Upper lobe of right lung (tissue), 1 donor: ENCODE measurements at regions not wholly inside any gene's neighbourhood (a gene's known extent, or its start where the extent isn't known, plus 50 kb on each side); places are given as distances from the start of the nearest gene placed in this dataset.

Source experiments
- ATAC-seq: fragments of 200-7000 bp; cut with Tn5 transposase; one replicate; pipeline ENCODE4 v1.9.1; 2020; ENCODE audit warnings: mild to moderate bottlenecking, moderate library complexity
- DNase-seq: peaks from one replicate; pipeline ENCODE4 v3.0.0-alpha.2; 2020
- H3K27ac ChIP-seq: fragments of 200-600 bp; one replicate; pipeline ENCODE4 v1.8.0; 2022
- H3K27me3 ChIP-seq: fragments of 200-600 bp; one replicate; pipeline ENCODE4 v1.8.0; 2022; ENCODE audit warnings: mild to moderate bottlenecking
- H3K36me3 ChIP-seq: fragments of 200-600 bp; one replicate; pipeline ENCODE4 v1.8.0; 2022
- H3K4me1 ChIP-seq: fragments of 200-600 bp; one replicate; pipeline ENCODE4 v1.8.0; 2022
- H3K4me3 ChIP-seq: fragments of 200-600 bp; one replicate; pipeline ENCODE4 v1.8.0; 2022; ENCODE audit warnings: mild to moderate bottlenecking
- H3K9me3 ChIP-seq: fragments of 200-600 bp; one replicate; pipeline ENCODE4 v1.8.0; 2022
- intact Hi-C: fragments of 100-400 bp; cut with DNase I; formaldehyde crosslinking; loops from one replicate; pipeline ENCODE4 v1.11.0; 2022
- TF ChIP-seq, protein P1 (sequence below): fragments of 200-600 bp; IDR thresholded peaks from one replicate; pipeline ENCODE4 v1.8.0; 2022; ENCODE audit warnings: antibody characterized with exemption
- donor health status: DM: no; HTN: yes; CAD: no; lungs with severe emphysema.

DNA sequence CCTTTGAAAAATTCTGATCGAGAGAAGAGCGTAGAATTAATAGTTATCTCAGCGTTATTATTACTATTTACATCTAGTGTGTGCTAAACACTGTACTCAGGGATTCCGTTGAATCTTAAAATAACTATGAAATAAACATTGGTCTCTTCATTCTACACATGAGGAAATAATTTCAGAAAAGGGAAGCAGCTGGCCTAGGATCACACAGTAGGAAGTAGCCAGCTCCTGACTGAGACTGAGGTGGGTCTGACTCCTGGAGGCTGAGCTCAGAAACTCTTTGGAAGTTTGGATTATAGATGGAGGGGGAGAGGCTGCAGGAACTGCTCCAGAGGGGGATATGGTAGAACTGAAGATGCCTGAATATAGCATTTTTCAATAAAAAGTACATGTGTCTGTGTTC is 183.9 kb upstream of the WDR11 start:
- Histone ChIP-seq H3K4me3 (no peak overlapping the region), H3K36me3 (no peaks in the 10 kb centered on the region), H3K4me1 (no peaks in the 10 kb centered on the region), H3K9me3 (no peaks in the 10 kb centered on the region), H3K27me3 (no peaks in the 10 kb centered on the region), H3K27ac (no peak overlapping the region)
- intact Hi-C loops = no loop called here
- ATAC-seq (peak; percentile 51), DNase-seq (no peak)
- TF ChIP-seq, protein P1, sequence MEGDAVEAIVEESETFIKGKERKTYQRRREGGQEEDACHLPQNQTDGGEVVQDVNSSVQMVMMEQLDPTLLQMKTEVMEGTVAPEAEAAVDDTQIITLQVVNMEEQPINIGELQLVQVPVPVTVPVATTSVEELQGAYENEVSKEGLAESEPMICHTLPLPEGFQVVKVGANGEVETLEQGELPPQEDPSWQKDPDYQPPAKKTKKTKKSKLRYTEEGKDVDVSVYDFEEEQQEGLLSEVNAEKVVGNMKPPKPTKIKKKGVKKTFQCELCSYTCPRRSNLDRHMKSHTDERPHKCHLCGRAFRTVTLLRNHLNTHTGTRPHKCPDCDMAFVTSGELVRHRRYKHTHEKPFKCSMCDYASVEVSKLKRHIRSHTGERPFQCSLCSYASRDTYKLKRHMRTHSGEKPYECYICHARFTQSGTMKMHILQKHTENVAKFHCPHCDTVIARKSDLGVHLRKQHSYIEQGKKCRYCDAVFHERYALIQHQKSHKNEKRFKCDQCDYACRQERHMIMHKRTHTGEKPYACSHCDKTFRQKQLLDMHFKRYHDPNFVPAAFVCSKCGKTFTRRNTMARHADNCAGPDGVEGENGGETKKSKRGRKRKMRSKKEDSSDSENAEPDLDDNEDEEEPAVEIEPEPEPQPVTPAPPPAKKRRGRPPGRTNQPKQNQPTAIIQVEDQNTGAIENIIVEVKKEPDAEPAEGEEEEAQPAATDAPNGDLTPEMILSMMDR = no peak

DNA sequence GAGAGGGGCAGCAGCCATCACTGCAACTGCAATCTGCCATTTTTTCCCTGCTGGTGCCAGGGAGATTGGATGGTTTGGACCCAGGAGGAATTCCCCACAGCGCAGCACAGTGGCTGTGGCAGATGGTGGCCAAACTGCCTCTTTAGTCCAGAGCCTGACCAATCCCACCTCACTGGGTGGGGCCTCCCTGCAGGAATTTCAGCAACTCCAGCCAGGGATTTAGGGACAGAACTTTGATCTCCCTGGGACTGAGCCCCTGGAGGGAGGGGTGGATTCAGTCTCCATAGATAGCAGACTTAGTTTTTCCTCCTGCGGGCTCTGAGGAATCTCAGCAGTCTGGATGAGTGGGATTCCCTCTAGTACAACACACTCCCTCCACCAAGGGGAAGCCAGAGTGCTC is 179.7 kb upstream of the WDR11 start:
- TF ChIP-seq, protein P1 = no peak
- H3K4me3 ChIP-seq = no peak overlapping the region
- no peaks in the 10 kb centered on the region for H3K9me3 ChIP-seq
- intact Hi-C loops = no loop called here
- no peaks in the 10 kb centered on the region for H3K36me3 ChIP-seq
- no peak overlapping the region for H3K27ac ChIP-seq
- DNase-seq (no peak), ATAC-seq (no peak)
- no peaks in the 10 kb centered on the region for H3K4me1 ChIP-seq
- H3K27me3 ChIP-seq = no peaks in the 10 kb centered on the region

DNA sequence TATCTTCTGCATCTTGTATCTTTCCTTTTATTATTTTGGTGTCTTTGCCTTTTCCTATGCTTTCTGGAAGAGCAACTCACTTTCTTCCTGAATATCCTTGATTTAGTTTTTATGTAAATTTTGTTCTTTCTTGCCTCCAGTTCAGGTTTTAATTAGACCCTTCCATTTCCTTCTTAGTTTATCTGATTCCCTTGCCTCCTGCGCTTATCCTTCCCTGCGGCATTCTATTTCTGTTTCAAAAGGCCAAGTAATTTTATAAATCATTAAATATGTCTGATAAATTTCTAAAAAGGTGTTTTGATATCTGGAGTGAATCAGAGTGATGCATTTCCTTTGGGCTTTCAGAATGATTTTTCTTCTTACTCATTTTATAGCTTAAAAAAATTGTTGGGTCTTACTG is 167.7 kb upstream of the WDR11 start:
- H3K9me3 ChIP-seq = no peaks in the 10 kb centered on the region
- H3K4me1 ChIP-seq = no peaks in the 10 kb centered on the region
- H3K4me3 ChIP-seq = no peak overlapping the region
- no peak overlapping the region for H3K27ac ChIP-seq
- intact Hi-C loops = no loop called here
- TF ChIP-seq, protein P1 = no peak
- no peaks in the 10 kb centered on the region for H3K36me3 ChIP-seq
- ATAC-seq (no peak), DNase-seq (no peak)
- H3K27me3 ChIP-seq = no peaks in the 10 kb centered on the region

DNA sequence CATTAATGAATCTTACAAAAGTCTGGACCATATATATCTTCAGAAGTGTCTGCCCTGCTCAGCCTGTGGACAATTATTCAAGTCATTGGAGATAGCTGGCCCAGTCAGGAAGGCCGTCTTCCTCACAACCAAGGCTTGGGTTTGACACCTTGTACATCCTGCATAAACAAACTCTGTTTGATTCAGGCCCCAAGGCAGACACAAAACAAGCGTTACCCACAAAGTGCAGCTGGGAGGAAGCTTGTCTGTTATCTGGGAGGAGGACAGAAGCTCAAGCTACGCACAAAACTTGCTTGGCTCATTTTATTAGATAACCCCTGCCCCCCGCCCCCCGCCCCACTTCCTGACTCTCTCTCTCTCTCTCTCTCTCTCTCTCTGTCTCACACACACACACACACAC is 166.9 kb upstream of the WDR11 start:
- H3K27me3 ChIP-seq = no peaks in the 10 kb centered on the region
- no peak overlapping the region for H3K27ac ChIP-seq
- intact Hi-C loops = no loop called here
- TF ChIP-seq, protein P1 = no peak
- DNase-seq = no peak
- no peak overlapping the region for H3K4me3 ChIP-seq
- no peak for ATAC-seq
- H3K4me1 ChIP-seq = no peaks in the 10 kb centered on the region
- H3K36me3 ChIP-seq = no peaks in the 10 kb centered on the region
- H3K9me3 ChIP-seq = no peaks in the 10 kb centered on the region

DNA sequence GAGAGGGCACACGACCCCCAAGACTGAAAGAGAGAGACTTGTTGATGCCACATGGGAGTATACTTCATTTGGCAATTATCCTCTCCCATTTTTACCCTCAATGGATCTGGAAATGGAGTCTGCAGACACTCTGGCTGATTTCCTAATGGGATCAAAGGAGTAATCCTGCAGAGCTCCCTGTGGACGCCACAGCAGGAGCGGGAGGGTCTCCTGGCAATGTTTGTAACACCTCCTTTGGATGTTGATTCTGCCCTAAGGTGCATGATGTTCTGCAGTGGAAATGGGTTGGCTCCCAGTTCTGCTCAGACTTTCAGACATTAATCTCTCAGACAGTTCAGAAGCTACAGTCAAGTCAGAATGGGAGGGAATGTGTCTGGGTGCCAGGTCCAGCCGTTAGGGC is 166.0 kb upstream of the WDR11 start:
- no peak for DNase-seq
- Histone ChIP-seq H3K36me3 (no peaks in the 10 kb centered on the region), H3K4me1 (no peaks in the 10 kb centered on the region), H3K9me3 (no peaks in the 10 kb centered on the region), H3K4me3 (no peak overlapping the region), H3K27me3 (no peaks in the 10 kb centered on the region), H3K27ac (no peak overlapping the region)
- intact Hi-C loops = no loop called here
- no peak for ATAC-seq
- TF ChIP-seq, protein P1 = no peak

DNA sequence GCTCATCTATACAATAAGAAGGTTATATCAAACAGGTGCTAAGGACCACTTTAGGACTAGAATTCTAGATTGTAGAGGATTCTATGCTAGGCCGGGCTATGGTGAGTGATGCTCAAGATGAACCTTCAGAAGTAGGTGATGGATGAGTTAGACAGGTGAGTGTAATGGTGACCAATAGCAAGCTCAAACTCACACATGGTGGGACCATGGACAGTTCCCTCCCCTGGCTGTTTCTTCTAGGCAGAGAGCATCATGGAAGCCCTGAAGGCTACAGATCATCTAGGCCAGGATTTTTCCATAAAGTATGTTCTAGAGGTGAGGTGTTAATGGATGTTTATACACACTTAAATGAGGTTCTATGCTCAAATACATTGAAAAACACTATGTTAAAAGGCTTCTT is 162.2 kb upstream of the WDR11 start:
- DNase-seq = no peak
- Histone ChIP-seq H3K9me3 (no peaks in the 10 kb centered on the region), H3K36me3 (no peaks in the 10 kb centered on the region), H3K27me3 (no peaks in the 10 kb centered on the region), H3K4me1 (no peaks in the 10 kb centered on the region), H3K27ac (no peak overlapping the region), H3K4me3 (no peak overlapping the region)
- TF ChIP-seq, protein P1 = no peak
- ATAC-seq = no peak
- intact Hi-C loops = no loop called here
